Effector memory CD8-positive, alpha-beta T cell (primary cell): ENCODE measurements at regions not wholly inside any gene's neighbourhood (a gene's known extent, or its start where the extent isn't known, plus 50 kb on each side); places are given as distances from the start of the nearest gene placed in this dataset.

Source experiments
- ATAC-seq: fragments of 150-1000 bp; cut with Tn5 transposase; replicated peaks from 2 replicates; pipeline ENCODE4 v1.10.0; 2021; ENCODE audit warnings: mild to moderate bottlenecking, moderate library complexity
- DNase-seq, 3 experiments: peaks; one replicate each; pipeline ENCODE4 v3.0.0; 2021
- H3K27ac Mint-ChIP-seq, 2 donors: one replicate each; pipeline ENCODE4 v1.8.0; 2022; ENCODE audit warnings: mild to moderate bottlenecking in 2 of 2, mixed read lengths in 2 of 2, moderate library complexity in 2 of 2
- H3K27me3 Mint-ChIP-seq, 2 donors: one replicate each; pipeline ENCODE4 v1.8.0; 2022; ENCODE audit warnings: mixed read lengths in 2 of 2
- H3K36me3 Mint-ChIP-seq: one replicate; pipeline ENCODE4 v1.8.0; 2022; ENCODE audit warnings: mild to moderate bottlenecking, moderate library complexity, mixed read lengths; ENCODE audit not compliant: insufficient read depth
- H3K4me1 Mint-ChIP-seq, 2 donors: one replicate each; pipeline ENCODE4 v1.8.0; 2022; ENCODE audit warnings: low read depth in 2 of 2, mixed read lengths in 2 of 2
- H3K4me3 Mint-ChIP-seq, 2 donors: one replicate each; pipeline ENCODE4 v1.8.0; 2022; ENCODE audit warnings: mild to moderate bottlenecking in 2 of 2, mixed read lengths in 2 of 2, moderate library complexity in 2 of 2
- H3K9me3 Mint-ChIP-seq, 2 donors: one replicate each; pipeline ENCODE4 v1.8.0; 2022; ENCODE audit warnings: mixed read lengths in 2 of 2

DNA sequence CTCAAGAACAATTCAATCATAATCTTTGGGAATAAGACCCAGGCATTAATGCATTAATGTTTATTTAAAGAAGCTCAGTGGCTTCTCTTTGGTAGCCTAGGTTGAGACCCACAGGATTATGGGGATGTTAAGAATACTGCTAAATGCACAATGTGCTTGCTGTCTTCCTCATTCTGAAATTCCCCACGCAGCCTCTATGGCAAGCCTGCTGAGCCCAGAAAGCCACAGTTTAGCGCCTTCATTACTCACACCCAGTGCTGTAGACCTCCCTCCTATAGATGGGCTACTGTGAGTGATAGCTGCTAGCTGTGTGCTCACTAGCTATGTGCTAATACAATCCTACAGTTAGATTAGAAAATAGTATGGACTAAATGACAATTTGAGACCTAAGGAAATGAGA, 90.6 kb downstream of the TNFSF13B start:
- Mint-ChIP-seq H3K9me3 (no peaks in the 10 kb centered on the region), H3K4me3 (no peak overlapping the region), H3K4me1 (no peaks in the 10 kb centered on the region), H3K27ac (no peak overlapping the region), H3K27me3 (peaks cover 0 to 20% of the 10 kb centered on the region in 2 donors), H3K36me3 (no peaks in the 10 kb centered on the region)
- ATAC-seq (no peak), DNase-seq (no peak)

DNA sequence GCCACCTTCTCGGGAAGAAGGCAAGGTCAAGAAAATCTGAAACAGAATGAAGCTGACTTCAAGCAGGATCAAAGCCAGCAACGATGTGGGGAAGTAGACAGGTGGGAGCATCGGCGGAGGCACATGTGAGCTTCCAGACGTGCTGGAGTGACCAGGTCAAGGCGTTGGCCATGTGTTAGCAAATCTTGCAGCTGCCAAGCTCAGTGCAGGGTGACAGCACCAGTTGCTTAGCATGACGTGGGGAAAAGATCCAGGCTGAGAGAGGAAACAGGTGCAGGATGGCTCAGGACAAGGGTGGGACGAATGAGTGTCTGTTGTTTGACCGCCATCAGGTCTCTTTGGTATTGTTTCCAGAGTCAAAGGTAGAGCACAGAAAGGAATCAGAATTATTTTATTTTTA, 92.3 kb downstream of the TNFSF13B start:
- H3K9me3 Mint-ChIP-seq = no peaks in the 10 kb centered on the region
- no peaks in the 10 kb centered on the region for H3K4me1 Mint-ChIP-seq
- peaks cover 0 to 20% of the 10 kb centered on the region in 2 donors for H3K27me3 Mint-ChIP-seq
- ATAC-seq (no peak), DNase-seq (no peak)
- no peak overlapping the region for H3K27ac Mint-ChIP-seq
- no peak overlapping the region for H3K4me3 Mint-ChIP-seq
- H3K36me3 Mint-ChIP-seq = no peaks in the 10 kb centered on the region

DNA sequence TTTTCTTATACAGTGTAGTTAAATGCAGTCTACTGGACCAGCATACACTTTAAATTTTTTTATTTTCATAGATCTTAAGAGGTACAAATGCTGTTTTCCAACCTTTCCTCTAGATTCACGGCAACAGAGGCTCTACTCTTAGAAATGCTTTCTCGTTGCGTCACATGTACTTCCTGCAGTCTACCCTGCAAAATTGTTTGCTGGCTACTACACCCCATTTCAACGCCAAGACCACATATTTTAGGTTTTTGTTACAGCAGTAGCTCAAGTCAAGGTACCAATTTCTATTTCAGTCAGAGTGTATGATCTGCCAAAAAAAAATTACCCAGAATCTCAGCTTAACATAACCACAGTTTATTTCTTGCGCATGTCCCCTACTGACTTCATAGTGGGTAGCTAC, 94.1 kb downstream of the TNFSF13B start:
- ATAC-seq = no peak
- DNase-seq = no peak
- Mint-ChIP-seq H3K4me3 (no peak overlapping the region), H3K4me1 (no peaks in the 10 kb centered on the region), H3K27ac (no peak overlapping the region), H3K9me3 (no peaks in the 10 kb centered on the region), H3K27me3 (peaks cover 0 to 20% of the 10 kb centered on the region in 2 donors), H3K36me3 (no peaks in the 10 kb centered on the region)

DNA sequence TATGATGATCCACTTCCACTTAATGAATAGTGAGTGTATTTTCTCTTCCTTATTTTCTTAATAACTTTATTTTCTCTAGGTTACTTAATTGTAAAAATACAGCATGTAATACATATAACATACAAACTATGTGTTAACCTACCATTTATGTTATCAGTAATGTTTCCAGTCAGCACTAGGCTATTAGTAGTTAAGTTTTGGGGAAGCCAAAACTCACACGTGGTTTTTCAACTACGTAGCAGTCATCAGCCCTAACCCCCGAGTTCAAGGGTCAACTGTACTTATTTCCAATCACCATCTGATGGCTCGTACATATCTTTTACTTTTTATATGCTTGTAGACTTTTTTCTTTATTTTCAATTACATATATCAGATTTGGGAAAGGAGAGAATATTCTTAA, 95.7 kb downstream of the TNFSF13B start:
- ATAC-seq (no peak), DNase-seq (no peak)
- no peaks in the 10 kb centered on the region for H3K36me3 Mint-ChIP-seq
- peaks cover 0 to 11% of the 10 kb centered on the region in 2 donors for H3K27me3 Mint-ChIP-seq
- H3K27ac Mint-ChIP-seq = no peak overlapping the region
- H3K9me3 Mint-ChIP-seq = peaks cover 0 to under 1% of the 10 kb centered on the region in 2 donors
- no peaks in the 10 kb centered on the region for H3K4me1 Mint-ChIP-seq
- H3K4me3 Mint-ChIP-seq = no peak overlapping the region

DNA sequence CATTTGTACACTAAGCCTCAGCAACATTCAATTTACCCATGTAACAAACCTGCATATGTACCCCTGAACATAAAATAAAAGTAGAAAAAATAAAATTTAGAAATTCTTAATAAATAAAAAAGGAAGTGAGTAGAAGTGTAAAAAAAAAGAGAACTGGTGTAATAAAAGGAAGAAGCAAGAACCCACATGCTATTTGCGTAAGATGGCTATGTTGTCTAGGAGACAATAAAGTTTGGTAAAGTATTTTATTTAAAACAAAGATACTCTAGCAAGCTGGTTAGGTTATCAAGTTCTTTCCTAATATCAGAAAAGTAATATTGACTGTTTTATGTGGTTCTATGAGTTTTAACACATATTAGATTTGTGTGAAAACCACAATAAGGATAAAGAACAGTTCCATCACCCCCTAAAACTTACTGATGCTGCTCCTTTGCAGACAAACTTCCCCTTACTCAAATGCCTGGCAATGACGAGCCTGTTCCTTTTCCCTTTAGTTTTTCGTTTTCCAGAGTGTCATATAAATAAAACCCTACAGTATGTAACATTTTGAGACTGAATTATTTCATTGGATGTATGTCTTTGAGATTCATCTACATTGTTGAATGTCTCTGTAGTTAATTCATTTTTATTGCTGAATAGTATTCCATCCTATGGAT, 98.9 kb downstream of the TNFSF13B start:
- DNase-seq = no peak

DNA sequence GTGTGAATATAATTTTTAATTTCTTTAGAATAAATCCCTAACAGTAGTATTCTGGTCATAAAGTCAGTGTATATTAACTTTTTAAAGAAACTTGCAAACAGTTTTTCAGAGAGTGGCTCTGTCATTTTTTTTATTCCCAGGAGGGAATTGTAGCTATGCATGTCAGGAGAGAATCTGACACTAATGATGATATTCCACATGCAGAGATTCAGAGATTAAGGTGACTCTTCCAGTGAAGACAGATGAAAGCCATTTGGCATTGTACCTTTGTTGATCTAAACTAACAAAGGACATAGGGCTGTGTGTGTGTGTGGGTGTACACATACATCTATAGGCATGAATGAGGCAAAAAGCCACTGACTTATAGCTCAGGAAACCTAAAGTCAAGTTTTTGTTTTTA, 99.9 kb downstream of the TNFSF13B start:
- no peaks in the 10 kb centered on the region for H3K4me1 Mint-ChIP-seq
- DNase-seq = no peak
- no peak overlapping the region for H3K4me3 Mint-ChIP-seq
- H3K9me3 Mint-ChIP-seq = peaks cover 0 to 4% of the 10 kb centered on the region in 2 donors
- H3K27me3 Mint-ChIP-seq = no peaks in the 10 kb centered on the region
- H3K36me3 Mint-ChIP-seq = no peaks in the 10 kb centered on the region
- no peak overlapping the region for H3K27ac Mint-ChIP-seq
- no peak for ATAC-seq

More for the DNA sequence above, 98.9 kb downstream of the TNFSF13B start:
- no peaks in the 10 kb centered on the region for H3K36me3 Mint-ChIP-seq
- no peaks in the 10 kb centered on the region for H3K27me3 Mint-ChIP-seq
- no peak for ATAC-seq
- peaks cover 0 to 4% of the 10 kb centered on the region in 2 donors for H3K9me3 Mint-ChIP-seq
- H3K27ac Mint-ChIP-seq = no peak overlapping the region
- H3K4me3 Mint-ChIP-seq = no peak overlapping the region
- H3K4me1 Mint-ChIP-seq = no peaks in the 10 kb centered on the region

DNA sequence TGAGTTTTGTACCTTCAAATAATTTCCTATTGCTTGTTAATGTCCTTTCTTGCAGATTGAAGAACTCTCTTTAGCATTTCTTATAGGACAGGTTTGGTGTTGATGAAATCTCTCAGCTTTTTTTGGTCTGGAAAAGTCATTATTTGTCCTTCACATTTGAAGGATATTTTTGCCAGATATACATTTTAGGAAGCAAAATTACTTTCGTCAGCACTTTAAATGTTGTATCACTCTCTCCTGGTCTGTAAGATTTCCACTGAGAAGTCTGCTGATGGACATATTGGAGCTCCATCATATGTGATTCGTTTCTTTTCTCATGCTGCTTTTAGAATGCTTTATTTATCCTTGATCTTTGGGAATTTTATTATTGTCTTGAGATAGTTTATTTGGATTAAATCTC, 105.5 kb downstream of the TNFSF13B start:
- H3K27ac Mint-ChIP-seq = no peak overlapping the region
- DNase-seq = no peak
- no peak for ATAC-seq
- H3K4me1 Mint-ChIP-seq = no peaks in the 10 kb centered on the region
- H3K9me3 Mint-ChIP-seq = peaks cover 0 to 6% of the 10 kb centered on the region in 2 donors
- H3K27me3 Mint-ChIP-seq = no peaks in the 10 kb centered on the region
- H3K36me3 Mint-ChIP-seq = no peaks in the 10 kb centered on the region
- no peak overlapping the region for H3K4me3 Mint-ChIP-seq

DNA sequence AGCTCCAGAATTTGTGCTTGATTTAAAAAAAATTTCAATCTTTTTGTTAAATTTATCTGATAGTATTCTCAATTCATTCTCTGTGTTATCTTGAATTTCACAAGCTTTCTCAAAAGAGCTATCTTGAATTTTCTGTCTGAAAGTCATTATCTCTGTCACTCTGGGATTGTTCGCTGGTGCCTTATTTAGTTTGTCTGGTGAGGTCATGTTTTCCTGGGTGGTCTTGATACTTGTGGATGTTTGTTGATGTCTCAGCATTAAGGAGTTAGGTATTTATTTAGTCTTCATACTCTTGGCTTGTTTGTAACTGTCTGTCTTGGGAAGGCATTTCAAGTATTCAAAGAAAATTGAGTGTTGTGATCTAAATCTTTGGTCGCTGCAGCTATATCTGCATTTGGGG, 106.3 kb downstream of the TNFSF13B start:
- Mint-ChIP-seq H3K4me1 (no peaks in the 10 kb centered on the region), H3K27ac (no peak overlapping the region), H3K9me3 (peaks cover 0 to 3% of the 10 kb centered on the region in 2 donors), H3K27me3 (no peaks in the 10 kb centered on the region), H3K4me3 (no peak overlapping the region), H3K36me3 (no peaks in the 10 kb centered on the region)
- DNase-seq = no peak
- ATAC-seq = no peak

DNA sequence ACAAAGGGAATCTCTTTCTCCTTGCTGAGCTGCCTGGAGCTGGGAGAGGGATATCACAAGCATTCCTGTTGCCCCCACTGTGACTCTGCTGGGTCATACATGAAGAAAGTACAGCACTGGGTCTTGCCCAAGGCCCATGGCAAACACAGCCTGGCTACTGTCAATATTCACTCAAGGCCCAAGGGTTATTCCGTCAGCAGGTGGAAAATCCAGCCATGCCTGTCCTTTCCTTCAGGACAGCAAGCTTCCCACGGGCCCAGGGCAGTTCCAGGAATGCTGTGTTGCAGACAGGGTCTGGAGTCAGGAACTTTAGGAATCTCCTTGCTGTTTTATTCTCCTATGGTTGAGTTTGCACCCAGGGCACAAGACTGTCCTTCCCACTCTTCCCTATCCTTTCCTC, 106.8 kb downstream of the TNFSF13B start:
- H3K4me1 Mint-ChIP-seq = no peaks in the 10 kb centered on the region
- DNase-seq (no peak), ATAC-seq (no peak)
- H3K9me3 Mint-ChIP-seq = peaks cover 0 to 3% of the 10 kb centered on the region in 2 donors
- H3K36me3 Mint-ChIP-seq = no peaks in the 10 kb centered on the region
- H3K27ac Mint-ChIP-seq = no peak overlapping the region
- no peaks in the 10 kb centered on the region for H3K27me3 Mint-ChIP-seq
- no peak overlapping the region for H3K4me3 Mint-ChIP-seq

DNA sequence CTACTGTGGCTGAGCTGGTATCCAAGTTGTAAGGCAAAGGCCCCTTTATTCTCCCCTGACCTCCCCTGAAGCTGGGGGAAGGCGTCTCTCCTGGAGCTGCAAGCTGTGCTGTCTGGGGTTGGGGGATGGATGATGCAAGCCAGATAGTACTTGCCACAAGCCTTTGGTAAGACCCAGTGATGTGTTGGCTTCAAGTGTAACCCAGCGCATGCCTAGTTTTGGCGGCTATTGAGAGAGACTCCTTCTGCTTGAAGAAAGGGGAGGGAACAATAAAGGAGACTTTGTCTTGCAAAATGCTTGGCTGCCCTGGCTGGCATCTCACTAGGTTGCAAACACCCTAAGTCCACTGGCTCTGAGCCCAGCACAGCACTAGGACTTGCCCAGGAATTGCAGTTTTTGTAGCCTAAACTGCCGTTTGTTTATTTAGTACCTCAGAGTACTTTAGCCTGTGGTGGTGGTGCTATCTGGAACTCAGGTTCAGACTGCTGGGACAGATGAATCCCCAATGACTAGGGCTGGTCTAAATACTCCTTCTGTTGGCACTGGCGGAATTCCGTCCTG, 108.2 kb downstream of the TNFSF13B start:
- DNase-seq = no peak
- no peak overlapping the region for H3K27ac Mint-ChIP-seq
- no peaks in the 10 kb centered on the region for H3K27me3 Mint-ChIP-seq
- H3K4me1 Mint-ChIP-seq = no peaks in the 10 kb centered on the region
- no peaks in the 10 kb centered on the region for H3K36me3 Mint-ChIP-seq
- H3K9me3 Mint-ChIP-seq = peaks cover 0 to 1% of the 10 kb centered on the region in 2 donors
- ATAC-seq = no peak
- H3K4me3 Mint-ChIP-seq = no peak overlapping the region

DNA sequence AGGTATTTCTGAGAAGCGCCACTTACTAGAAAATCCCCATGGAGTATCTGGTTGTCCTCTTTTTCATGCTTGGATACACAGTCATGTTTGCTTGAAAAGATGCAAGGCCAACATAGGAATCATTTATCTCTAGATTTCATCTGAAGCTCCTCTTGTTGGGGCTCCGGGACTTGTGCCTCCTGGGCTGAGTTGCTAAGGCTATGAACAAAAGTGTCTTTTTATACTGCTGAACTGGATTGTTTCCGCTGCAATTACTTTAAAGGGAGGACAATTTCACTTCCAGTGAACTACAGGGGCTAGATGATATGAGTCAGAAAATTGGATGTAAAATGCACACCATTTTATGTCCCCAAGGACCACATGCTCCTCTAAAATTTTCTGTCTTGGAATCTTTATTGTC, 114.1 kb downstream of the TNFSF13B start:
- Mint-ChIP-seq H3K27ac (no peak overlapping the region), H3K4me3 (no peak overlapping the region), H3K4me1 (no peaks in the 10 kb centered on the region), H3K36me3 (no peaks in the 10 kb centered on the region), H3K27me3 (no peaks in the 10 kb centered on the region), H3K9me3 (no peaks in the 10 kb centered on the region)
- ATAC-seq (no peak), DNase-seq (no peak)

DNA sequence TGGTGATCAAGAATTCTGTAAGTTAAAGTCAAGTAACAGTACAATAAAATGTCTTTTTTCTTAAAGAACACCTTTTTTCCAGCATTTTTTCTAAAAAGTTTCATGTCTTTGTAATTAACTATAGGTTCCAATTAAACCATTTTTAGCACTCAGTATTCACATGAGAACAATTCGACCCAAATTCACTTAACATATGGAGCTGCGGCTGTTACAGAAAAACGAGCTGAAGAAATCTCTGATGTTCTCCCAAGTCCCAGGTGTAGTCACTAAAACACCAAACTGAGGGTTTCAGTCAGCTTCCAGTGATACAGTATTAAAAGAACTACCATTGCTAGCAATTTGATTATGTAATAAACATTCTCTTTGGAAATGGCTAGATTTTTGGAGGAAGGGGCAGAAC, 117.6 kb downstream of the TNFSF13B start:
- H3K36me3 Mint-ChIP-seq = no peaks in the 10 kb centered on the region
- H3K27me3 Mint-ChIP-seq = no peaks in the 10 kb centered on the region
- H3K4me1 Mint-ChIP-seq = no peaks in the 10 kb centered on the region
- no peak overlapping the region for H3K4me3 Mint-ChIP-seq
- H3K9me3 Mint-ChIP-seq = peaks cover 0 to 1% of the 10 kb centered on the region in 2 donors
- ATAC-seq (no peak), DNase-seq (no peak)
- no peak overlapping the region for H3K27ac Mint-ChIP-seq

DNA sequence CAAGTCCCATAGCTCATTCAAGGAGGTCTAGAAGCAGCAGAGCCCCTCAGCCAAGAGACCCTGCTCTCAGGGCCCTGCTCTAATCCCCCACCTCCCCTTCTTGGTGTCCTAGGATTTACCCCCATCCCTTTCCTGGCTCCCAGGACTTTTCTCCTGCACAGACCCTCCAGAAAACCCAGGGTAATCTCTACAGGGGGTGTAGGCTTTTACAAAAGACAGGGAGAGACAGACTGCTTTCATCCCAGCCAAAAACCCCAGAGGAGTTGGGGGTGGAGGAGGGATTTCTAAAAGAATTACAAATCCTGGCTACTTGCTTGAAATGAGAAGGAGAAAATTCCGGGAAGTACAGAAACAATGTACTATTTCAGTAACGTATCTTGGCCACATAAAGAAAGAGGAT, 133.3 kb downstream of the TNFSF13B start:
- ATAC-seq (no peak), DNase-seq (no peak)
- Mint-ChIP-seq H3K9me3 (peaks cover 5 to 7% of the 10 kb centered on the region in 2 donors), H3K4me1 (no peaks in the 10 kb centered on the region), H3K4me3 (no peak overlapping the region), H3K36me3 (no peaks in the 10 kb centered on the region), H3K27ac (no peak overlapping the region), H3K27me3 (no peaks in the 10 kb centered on the region)

DNA sequence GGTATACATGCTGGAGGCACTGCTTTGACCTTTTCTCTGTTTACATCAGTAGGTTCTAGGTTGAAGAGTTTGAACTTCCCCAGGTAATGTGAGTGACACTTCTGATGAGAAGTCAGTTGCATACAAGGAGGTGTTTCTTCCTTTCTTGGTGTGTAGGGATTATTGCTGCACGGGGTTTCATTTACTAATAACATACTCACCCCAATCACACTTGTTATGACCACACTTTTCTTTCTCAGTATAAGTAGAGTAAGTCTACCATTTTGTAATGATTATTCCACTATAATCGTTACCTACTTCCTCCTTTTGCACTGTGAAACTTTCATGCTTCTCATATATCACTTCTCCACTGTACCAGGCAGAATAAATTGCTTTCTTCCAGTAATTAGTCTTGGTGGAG, 138.0 kb downstream of the TNFSF13B start:
- Mint-ChIP-seq H3K36me3 (peaks cover 4% of the 10 kb centered on the region), H3K4me1 (peaks cover 0 to 8% of the 10 kb centered on the region in 2 donors), H3K27me3 (no peaks in the 10 kb centered on the region), H3K27ac (no peak overlapping the region), H3K9me3 (peaks cover 7% of the 10 kb centered on the region in 2 donors), H3K4me3 (no peak overlapping the region)
- no peak for ATAC-seq
- no peak for DNase-seq
